Colon (tissue), 2 donors: ENCODE measurements at regions not wholly inside any gene's neighbourhood (a gene's known extent, or its start where the extent isn't known, plus 50 kb on each side); places are given as distances from the start of the nearest gene placed in this dataset.
A peak's percentile ranks its signal among the peaks of the same experiment; 100 is the strongest.
"Not testable (repeated sequence)": the region's sequence is repeated elsewhere in the genome, so short reads cannot be mapped to it uniquely, and the experiment has no call there.

Source experiments
- FAIRE-seq: peaks from 2 replicates; lab custom pipeline; 2012; peaks lifted over from hg19 to GRCh38; lab: Jason Lieb, UNC
- donor health status: control.
- donor health status: control.

DNA sequence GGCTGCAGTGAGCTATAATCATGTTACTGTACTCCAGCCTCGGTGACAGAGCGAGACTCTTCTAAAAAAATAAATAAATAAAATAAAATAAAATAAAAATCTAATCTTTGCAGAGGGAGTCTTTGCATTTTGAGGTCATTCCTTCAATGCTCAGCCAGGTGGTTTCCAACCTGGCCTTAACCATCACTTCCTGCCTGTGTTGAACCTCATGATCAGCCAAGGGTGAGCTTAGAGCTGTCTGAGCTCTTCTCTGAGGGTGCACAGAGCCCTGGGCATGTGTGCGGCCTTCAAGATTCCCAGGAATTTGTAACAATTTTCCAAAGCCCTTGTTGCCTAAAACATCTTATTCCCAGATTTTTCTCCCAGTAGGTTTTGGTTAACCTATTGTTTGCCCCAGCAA, 94.3 kb downstream of the KCNJ12 start:
- not testable (repeated sequence) for FAIRE-seq

DNA sequence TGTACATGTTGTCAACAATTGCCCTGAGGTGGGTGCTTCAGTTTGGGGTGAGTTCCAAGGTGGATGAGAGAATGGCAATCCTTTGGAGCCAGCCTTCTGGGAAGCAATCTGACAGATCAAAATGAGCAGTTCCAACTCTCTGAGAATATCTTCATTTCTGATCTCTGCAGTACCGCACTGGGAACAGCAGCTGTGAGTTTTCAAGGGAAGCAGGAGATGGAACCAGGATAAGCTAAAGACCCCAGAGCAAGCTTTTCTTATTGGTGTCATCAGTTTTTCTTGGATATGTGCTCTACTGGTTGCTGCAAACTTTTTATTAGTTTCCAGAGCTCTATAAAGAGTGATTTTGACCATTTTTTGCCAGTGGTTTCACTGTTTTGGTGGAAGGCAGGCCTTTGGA, 94.7 kb downstream of the KCNJ12 start:
- no peak for FAIRE-seq

DNA sequence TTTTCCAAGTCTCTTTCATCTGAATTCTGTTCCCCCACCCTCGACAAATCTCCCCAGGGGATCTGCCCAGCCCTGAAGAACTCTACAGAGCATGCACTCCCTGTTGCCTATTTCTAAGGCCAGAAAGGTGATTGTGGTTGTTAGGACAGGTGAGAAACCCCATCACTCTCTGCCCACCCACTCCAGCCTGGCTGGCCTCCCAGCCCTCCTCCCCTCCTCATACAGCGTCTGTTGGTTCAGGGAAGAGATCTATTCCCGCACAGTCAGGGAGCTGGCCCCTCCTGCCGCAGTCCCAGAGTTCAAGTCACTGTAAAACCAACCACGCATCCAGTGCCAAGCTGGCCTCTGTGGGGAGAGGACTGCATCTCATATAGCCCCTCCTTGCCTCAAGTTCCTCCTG, 98.7 kb downstream of the KCNJ12 start:
- no peak for FAIRE-seq

DNA sequence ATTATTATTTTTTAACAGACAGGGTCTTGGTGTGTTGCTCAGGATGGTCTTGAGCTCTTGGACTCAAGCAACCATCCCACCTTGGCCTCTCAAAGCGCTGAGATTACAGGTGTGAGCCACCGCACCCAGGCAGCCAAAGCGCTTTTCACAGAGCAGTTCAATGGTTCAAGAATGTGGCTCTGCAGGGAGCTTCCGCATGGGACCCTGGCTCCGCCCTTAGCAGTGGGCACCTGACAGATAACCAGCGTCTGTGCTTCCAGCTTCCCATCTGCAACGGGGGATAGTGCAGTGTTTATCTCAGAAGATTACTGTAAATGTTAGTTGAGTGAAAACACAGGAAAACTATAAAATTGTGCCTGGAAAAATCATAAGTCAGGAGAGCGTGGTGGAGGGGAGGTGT, 99.4 kb downstream of the KCNJ12 start:
- FAIRE-seq = no peak

DNA sequence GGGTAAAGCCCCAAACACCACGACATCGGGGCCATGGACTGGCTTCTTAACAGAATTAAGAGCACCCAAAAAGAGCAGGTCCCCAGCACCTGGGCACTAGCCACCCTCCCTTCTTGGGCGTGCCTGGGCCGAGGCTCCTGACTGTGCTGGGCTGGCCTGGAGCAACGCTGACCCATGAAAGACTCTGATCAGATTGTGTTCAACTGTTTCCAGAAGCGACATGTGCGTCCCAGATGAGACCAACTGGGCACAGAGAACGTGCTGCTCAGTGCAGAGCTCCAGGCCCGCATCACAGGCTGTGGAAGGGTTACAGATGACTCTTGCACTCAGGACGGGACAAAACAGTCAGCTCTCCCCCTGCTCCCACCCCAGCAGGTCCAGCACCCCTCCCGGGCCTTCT, 100.7 kb downstream of the KCNJ12 start:
- FAIRE-seq = no peak

DNA sequence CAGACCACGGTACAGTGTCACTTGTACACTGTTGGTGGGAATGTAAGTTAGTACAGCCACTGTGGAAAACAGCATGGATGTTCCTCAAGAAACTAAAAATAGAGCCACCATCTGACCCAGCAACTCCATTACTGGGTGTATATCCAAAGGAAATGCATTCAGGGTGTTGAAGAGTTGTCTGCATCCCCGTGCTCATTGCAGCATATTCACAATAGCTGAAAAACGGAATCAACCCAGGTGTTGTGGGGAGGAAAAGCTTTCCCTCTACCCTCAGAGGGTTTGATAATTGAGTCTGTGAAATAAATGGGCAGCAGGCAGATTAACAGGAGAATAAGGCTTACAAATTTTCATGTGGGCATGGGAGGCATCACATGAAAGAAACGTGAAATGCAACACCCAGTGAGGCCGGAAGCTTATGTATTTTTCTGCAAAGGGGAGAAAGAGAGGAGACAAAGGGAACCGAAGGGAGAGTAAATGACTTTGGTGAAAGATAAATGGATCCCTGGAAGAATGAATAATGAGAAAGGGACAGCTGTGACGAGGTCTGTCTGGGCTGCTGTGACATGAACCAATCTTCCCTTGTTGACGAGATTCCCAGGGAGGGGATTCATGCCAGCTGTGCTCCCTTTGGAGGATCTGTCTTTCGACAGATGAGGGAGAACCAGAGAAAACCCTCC, 106.2 kb downstream of the KCNJ12 start:
- no peak for FAIRE-seq

DNA sequence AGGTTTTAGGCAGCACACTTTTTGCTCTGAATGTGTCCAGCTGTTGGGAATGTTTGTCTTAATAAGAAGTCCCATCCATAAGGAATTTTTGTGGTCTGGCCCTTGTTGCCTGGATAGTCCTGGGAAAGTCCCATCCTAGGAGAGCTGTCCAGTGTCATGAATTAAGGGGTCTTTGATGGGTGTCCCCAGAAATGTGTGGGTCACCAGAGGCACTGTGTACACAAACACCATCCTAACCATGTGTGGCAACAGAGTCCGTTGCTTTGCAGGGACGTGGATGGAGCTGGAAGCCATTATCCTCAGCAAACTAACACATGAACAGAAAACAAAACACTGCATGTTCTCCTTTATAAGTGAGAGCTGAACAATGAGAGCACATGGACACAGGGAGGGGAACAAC, 111.9 kb downstream of the KCNJ12 start:
- FAIRE-seq = not testable (repeated sequence)

DNA sequence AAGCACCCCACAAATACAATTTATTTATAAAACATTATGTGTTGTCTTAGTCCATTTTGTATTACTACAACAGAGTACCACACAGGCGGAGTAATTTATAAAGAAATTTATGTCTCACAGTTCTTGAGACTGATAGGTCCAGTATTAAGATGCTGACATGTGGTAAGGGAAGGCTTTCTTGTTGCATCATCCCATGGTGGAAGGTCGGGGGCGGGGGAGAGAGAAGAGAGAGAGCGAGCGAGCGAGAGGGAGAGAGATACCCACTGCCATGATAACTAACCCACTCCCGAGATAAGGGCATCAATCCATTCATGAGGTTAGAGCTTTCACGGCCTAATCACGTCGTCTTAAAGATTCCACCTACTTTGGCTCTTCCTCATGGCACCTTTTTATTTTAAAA, 117.8 kb downstream of the KCNJ12 start:
- FAIRE-seq = no peak

DNA sequence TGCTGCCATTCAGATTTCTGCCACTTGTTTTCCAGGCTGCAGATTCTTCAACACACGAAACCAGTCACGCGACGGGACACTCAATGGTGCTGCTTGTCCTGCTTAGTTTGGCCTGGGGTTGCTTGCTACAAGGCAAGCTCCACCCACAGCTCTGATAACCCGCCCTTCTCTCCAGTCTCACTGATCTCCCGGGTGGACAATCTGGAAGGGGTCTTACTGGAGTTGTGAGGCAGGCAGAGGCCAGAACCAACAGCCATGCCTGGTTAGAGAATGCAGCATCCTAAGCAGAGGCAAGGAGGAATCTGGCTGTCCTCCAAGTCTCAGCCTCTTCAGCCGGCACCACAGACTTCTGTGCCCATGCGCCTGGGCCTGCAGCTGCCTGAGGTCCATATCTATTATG, 119.1 kb downstream of the KCNJ12 start:
- no peak for FAIRE-seq

DNA sequence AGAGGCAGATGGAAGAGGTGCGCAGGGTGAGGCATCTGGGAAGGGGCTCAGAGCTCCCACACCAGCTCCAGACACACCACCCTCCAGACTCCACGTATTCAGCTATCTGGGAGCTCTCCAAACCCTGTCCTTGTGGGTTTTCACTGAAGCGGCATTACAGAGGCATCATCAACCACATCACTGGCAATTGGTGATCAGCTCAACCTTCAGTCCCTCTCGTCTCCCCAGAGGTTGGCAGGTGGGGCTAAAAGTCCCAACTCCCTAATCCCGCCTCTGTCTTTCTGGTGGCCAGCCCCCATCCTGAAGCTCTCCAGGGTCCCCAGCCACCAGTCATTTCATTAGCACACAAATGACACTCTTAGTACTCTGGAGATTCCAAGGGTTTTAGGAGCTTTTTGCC, 123.9 kb downstream of the KCNJ12 start:
- FAIRE-seq = no peak

DNA sequence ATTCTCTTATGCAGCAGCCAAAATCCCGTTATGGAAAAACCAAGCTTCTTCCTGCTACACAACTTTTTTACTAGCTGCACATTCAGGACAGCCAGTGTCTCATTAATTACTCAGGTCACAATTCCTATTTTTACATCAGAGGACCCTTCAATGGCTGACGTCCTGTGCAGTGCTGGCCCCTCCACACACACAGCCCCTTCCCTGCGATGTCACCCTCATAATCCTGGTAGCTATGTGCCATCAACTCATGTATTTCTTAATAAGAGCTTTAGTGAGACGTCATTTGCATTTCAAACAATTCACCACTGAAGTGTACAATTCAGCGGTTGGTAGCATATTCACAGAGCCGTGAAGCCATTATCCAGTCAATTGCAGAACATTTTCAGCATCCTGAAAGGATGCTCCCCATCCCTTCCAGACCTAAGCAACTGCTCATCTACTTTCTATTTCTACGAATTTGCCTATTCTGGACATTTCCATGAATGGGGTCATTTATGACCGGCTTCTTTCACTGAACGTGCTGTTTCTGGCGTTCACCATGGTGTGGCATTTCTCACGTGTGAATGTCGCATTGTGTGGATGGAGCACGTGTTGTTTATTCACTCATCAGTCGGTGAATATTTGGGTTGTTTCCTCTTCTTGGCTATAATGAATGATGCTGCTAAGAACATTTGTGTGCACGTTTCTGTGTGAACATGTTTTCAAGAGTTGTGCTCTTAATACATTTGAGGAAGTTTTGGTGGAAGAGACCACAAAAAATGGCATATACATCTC, 126.0 kb downstream of the KCNJ12 start:
- not testable (repeated sequence) for FAIRE-seq

DNA sequence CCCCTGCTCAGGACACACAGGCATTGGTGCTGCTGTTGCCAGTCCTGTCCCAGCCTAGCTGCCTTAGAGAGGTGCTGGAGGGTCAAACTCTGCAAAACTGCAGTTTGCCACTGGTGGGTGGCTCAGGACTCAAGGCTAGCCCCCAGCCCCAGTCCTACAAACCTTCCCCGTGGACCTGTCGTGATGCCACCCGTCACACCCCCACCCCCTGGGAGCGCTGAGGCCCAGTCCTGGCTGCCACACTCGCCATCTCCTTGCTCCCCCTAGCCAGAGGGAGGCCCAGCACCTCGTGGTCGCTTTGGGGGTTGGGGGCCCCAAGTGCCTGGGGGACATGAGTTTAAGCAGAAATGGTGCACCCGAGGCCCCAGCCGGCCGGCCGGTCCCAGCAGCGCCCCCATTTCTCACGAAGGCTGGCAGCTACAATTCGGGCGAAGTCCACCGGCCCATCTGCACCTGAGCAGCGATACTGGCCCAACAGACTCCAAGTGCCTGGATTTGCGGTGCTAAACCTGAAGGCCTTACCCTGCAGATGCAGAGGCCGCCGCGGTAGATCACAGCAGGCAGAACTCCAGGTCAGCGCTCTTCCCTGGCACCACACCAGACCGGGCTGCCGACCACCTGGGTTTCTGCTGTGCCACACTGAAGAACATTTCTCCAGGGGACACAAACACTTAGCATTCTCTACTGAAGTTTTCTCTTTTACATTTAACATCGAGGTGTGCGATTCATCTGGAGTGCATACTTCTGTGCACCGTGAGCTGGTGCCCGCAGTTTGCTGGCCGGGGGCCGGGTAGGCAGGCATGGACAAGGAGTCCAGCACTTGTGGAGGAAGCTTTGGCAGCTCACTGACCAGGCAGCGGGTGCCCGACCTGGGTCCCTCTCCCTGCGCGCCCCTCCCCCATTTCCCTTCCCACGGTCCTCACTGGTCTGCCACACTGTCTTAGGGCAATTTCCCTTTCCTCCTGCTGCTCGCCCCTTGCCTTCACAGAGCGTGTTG, 130.0 kb downstream of the KCNJ12 start:
- FAIRE-seq = no peak

DNA sequence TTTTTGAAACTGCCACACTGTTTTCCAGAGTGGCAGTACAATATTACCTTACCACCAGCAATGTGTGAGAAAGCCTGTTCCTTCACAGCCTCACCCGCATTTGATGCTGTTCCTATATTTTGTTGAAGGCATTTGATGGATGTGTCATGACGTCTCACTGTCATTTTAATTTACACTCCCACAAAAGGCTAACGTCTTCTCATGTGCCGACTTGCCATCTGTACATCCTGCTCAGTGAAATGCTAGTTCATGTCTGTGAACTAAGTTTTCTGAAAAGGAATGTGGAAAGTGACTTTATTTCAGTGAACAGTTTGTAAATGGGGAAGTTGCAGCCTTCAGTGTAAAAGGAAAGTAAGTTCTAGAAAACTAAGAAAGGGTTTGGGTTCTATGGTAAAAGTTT, 131.6 kb downstream of the KCNJ12 start:
- FAIRE-seq = not testable (repeated sequence)

DNA sequence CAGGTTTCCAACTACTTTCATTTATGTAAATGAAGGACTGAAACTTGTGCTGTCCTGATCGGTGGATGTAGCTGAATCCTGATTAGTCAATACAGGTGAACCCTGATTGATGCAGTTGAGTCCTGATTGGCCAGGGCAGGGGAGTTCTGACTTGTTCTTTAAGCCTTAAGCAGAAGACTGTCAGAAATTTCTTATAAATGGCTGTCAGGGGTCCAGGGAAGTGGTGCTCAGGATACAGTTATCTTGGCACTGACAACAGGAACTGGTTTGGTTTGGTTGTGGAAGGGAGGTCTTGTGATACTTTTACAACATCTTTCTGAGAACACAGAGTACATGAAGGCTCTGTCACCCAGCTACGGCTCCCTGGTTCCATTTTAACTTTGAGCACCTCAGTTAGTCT, 132.1 kb downstream of the KCNJ12 start:
- FAIRE-seq = no peak

DNA sequence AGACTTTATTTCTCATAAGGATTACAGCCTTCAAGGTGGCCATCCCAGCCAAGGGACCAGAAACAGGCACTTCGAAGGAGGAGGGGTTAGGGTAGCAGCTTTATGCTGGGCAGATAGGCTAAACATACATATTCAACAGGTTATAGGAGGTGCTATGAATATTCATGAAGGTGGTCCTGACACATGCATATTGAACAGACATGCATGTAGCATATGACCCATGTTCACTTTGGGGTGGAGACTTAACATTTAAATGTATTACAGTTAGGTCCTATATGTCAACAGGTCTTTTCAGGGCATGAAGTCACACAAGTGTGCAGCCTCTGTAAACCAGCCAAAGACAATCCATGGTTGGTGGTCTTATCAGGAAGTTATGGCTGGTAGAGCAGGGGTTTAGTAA, 133.2 kb downstream of the KCNJ12 start:
- FAIRE-seq = not testable (repeated sequence)

DNA sequence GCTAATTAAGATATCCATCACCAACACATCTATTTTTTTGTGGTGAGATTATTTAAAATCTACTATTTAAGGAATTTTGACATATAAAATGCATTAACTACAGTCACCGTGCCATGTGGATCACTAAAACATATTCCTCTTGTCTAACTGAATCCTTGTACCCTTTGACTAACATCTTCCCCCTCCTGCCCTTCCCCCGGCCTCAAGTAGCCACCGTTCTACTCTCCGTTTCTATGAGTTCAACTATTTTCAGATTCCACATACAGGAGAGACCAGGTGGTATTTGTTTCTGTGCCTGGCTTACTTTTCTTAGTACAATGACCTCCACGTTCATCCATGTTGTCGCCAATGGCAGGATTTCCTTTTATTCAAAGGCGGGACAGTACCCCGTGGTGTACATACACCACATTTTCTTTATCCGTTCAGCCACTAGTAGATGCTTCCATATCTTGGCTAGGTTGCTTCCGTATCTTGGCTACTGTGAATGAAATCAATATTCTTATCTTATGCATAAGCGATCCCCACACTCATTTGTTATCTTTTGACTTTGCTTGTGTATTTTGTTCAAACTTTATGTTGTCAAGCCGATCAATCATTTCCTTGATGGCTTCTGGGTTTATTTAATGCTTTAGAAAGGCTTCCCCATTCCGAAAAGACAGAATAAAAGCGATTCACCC, 134.7 kb downstream of the KCNJ12 start:
- no peak for FAIRE-seq

DNA sequence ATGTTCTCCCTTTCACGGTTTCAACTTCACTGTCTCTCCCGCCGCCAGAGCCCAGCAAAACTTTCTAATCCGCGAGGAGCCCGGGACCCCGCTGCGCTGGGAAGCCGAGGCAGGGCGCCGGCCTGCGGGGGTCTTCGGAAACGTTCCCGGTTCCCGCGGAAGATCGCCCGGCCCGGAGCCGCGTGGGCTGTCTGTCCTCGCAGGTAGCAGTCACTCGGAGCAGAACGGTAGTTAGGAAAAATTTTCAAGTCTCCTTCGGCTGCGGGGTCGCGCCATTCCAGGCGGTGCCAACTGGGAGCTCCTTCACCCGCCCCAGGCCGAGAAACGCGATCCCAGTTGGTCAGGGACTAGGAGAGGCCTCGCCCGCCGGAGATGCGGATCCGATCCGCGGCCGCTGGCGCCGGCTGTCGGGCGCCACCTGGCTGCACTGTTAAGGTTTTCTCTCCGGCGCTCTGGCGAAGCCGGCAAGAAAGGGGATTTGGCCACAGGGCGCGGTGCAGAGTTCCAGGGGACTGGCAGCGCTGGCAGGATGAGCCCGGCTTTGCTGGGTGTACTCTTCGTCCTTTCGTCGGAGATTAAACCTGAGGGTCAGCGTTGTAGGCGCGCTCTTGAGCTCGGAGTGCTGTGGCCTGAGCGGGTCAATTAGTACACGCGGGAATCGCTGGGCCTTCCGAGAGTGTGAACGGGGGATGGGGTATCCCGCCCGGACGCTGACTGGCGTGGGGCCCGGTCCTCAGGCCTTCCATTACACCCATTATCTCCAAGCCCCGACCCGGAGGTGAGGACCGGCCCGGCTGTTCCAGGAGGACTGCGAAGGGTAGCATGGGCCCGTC, 135.4 kb downstream of the KCNJ12 start:
- no peak for FAIRE-seq

DNA sequence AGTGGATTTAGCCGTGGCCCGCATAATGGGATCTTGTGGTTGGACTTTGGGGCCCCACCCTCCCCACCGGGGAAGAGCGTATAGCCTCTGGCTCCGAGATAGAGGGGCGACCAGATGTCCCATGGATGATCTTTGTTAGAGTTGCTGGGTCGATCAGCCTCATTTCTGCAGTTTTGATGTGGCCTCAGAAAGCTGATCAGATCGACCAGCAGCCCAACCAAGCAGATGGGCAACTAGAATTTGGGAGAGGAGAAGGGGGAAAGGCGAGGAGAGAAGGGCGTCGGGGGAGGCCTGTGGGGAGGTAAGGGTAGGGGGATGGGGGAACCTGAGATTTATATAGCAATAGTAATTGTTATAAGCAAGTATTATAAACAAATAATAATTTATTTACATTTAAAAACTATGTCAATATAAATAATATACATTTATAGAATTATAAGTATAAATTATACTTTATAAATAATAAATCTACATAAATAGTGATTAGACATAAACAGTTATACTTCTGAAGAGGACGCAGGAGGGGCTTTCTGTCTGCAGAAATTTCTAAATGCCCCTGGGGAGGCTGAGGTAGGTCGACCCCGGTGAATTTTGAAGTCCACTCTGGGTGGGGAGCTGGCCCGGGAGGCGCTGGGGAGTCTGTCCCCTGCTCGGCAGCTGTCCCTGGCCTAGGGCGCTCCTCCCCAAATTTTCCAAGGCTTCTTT, 136.3 kb downstream of the KCNJ12 start:
- no peak for FAIRE-seq

DNA sequence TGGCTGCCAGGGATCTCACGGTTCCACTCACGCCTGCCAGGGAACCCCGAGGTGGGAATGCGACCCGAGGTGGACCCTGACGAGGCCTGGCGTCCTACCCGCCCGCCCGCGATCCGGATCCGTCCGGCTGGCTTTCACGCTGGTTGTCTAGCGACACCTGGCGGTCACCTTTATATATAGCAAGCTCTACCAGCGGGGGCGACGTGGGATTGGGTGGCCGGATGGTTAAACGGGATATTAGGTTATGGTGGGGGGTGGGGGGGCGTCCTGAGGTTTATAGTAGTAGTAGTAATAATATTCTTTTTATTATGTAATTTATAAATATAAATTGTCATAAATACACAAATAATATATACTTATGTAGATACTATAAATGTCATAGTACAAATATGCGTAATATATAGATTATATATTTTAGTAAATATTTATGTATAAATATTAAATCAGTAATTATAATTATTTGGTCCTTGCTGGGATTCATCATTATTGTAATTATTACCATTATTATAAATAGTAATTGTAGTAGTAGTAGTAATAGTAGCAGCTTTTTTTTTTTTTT, 136.9 kb downstream of the KCNJ12 start:
- FAIRE-seq = peak; percentile 97

DNA sequence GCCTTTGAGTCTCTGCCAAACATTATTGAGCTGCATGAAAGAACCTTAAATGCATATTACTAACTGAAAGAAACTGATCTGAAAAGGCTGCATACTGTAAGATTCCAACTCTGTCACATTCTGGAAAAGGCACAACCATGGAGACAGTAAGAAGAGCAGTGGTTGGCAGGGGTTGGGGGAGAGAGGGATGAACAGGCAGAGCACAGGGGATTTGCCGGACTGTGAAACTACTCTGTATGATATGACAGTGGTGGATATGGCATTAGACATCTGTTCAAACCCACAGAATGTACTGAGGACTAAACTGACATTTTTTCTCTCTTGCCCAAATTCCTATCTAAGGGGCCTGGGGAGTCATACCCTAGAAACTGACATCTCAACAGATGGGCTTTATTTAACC, 138.4 kb downstream of the KCNJ12 start:
- FAIRE-seq = not testable (repeated sequence)
